ENCODE measurements at regions not wholly inside any gene's neighbourhood (a gene's known extent, or its start where the extent isn't known, plus 50 kb on each side); places are given as distances from the start of the nearest gene placed in this dataset.

- H3K9ac ChIP-seq (ENCODE audit: low read length) = no peak overlapping the region
- no peaks in the 10 kb centered on the region for H3K9me3 ChIP-seq (ENCODE audit: insufficient read depth, low read length)
- H2AFZ ChIP-seq (ENCODE audit: low read depth, low read length) = no peak overlapping the region
- H4K20me1 ChIP-seq (ENCODE audit: insufficient read depth, low read length) = no peaks in the 10 kb centered on the region
- H3K36me3 ChIP-seq (replicated peaks; ENCODE audit: low read depth, low read length) = no peaks in the 10 kb centered on the region
- H3K79me2 ChIP-seq (ENCODE audit: low read length) = no peaks in the 10 kb centered on the region
- no peak overlapping the region for H3K27ac ChIP-seq (ENCODE audit: low read length)
- no peaks in the 10 kb centered on the region for H3K4me1 ChIP-seq (ENCODE audit: low read length)
- no peaks in the 10 kb centered on the region for H3K27me3 ChIP-seq (ENCODE audit: low read depth, low read length)
- no peak overlapping the region for H3K4me2 ChIP-seq (ENCODE audit: low read length)
- no peak overlapping the region for H3K4me3 ChIP-seq (ENCODE audit: low read length)
- TF ChIP-seq EZH2phosphoT487 (IDR thresholded peaks at IDR 0.05; ENCODE audit: low read depth) (no peak), CTCF (IDR thresholded peaks at IDR 0.05; ENCODE audit: low read depth, low read length) (no peak)
Measured at GRCh38 chr2:14185906-14186305, 446.6 kb upstream of the LRATD1 start.

DNA sequence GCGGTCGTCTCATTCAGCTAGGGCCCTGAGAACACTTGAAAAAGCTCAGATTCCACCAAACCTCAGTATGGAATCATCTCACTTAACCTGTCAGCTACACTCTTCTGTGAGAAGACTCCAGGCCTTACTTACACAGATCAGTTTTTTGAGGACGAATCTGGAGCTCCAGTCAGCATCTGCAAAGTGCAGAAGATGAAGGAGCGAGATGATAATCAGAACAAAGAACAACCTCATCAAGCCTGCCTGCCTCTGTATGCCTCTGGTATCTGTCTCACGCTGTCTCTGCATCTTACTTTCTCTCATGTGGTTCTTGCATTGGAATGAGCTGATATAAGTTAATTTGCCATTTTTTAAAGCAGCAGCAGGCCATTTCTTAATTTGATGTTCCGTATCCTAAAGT is 444.1 kb upstream of the LRATD1 start:
- no peaks in the 10 kb centered on the region for H3K4me1 ChIP-seq (ENCODE audit: low read length)
- H3K27me3 ChIP-seq (ENCODE audit: low read depth, low read length) = no peaks in the 10 kb centered on the region
- H3K36me3 ChIP-seq (replicated peaks; ENCODE audit: low read depth, low read length) = no peaks in the 10 kb centered on the region
- no peak overlapping the region for H3K9ac ChIP-seq (ENCODE audit: low read length)
- no peak overlapping the region for H3K27ac ChIP-seq (ENCODE audit: low read length)
- H3K79me2 ChIP-seq (ENCODE audit: low read length) = no peaks in the 10 kb centered on the region
- H3K9me3 ChIP-seq (ENCODE audit: insufficient read depth, low read length) = no peaks in the 10 kb centered on the region
- H3K4me2 ChIP-seq (ENCODE audit: low read length) = no peak overlapping the region
- no peaks in the 10 kb centered on the region for H4K20me1 ChIP-seq (ENCODE audit: insufficient read depth, low read length)
- no peak overlapping the region for H2AFZ ChIP-seq (ENCODE audit: low read depth, low read length)
- TF ChIP-seq EZH2phosphoT487 (IDR thresholded peaks at IDR 0.05; ENCODE audit: low read depth) (no peak), CTCF (IDR thresholded peaks at IDR 0.05; ENCODE audit: low read depth, low read length) (no peak)
- no peak overlapping the region for H3K4me3 ChIP-seq (ENCODE audit: low read length)

DNA sequence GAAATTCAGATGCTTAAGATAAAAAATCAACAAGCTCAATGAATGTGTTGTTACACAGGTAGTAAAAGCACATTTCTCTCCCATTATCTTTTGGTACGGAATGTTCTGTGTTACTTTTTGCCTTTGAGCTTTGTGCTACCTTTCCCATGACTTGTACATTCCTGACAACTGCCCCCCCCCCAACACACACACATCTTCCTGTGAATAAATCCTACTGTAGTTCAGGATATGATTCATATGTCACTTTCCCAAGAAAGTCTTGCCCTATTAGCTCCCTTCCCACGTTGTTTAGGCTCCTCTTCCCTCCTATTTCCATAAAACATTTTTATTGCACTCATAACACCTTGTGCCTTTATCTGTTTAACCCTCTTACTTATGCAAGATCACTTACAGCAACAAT is 442.6 kb upstream of the LRATD1 start:
- no peak overlapping the region for H3K4me2 ChIP-seq (ENCODE audit: low read length)
- H3K9ac ChIP-seq (ENCODE audit: low read length) = no peak overlapping the region
- H3K36me3 ChIP-seq (replicated peaks; ENCODE audit: low read depth, low read length) = no peaks in the 10 kb centered on the region
- no peaks in the 10 kb centered on the region for H3K27me3 ChIP-seq (ENCODE audit: low read depth, low read length)
- no peaks in the 10 kb centered on the region for H4K20me1 ChIP-seq (ENCODE audit: insufficient read depth, low read length)
- H2AFZ ChIP-seq (ENCODE audit: low read depth, low read length) = no peak overlapping the region
- H3K9me3 ChIP-seq (ENCODE audit: insufficient read depth, low read length) = no peaks in the 10 kb centered on the region
- H3K27ac ChIP-seq (ENCODE audit: low read length) = no peak overlapping the region
- H3K4me3 ChIP-seq (ENCODE audit: low read length) = no peak overlapping the region
- no peaks in the 10 kb centered on the region for H3K4me1 ChIP-seq (ENCODE audit: low read length)
- H3K79me2 ChIP-seq (ENCODE audit: low read length) = no peaks in the 10 kb centered on the region
- TF ChIP-seq CTCF (IDR thresholded peaks at IDR 0.05; ENCODE audit: low read depth, low read length) (no peak), EZH2phosphoT487 (IDR thresholded peaks at IDR 0.05; ENCODE audit: low read depth) (no peak)

GRCh38 chr2:14194233-14194632 is 438.3 kb upstream of the LRATD1 start:
- no peaks in the 10 kb centered on the region for H3K27me3 ChIP-seq (ENCODE audit: low read depth, low read length)
- no peak overlapping the region for H2AFZ ChIP-seq (ENCODE audit: low read depth, low read length)
- H3K4me1 ChIP-seq (ENCODE audit: low read length) = no peaks in the 10 kb centered on the region
- H4K20me1 ChIP-seq (ENCODE audit: insufficient read depth, low read length) = no peaks in the 10 kb centered on the region
- H3K36me3 ChIP-seq (replicated peaks; ENCODE audit: low read depth, low read length) = no peaks in the 10 kb centered on the region
- no peak overlapping the region for H3K4me3 ChIP-seq (ENCODE audit: low read length)
- TF ChIP-seq EZH2phosphoT487 (IDR thresholded peaks at IDR 0.05; ENCODE audit: low read depth) (no peak), CTCF (IDR thresholded peaks at IDR 0.05; ENCODE audit: low read depth, low read length) (no peak)
- no peaks in the 10 kb centered on the region for H3K79me2 ChIP-seq (ENCODE audit: low read length)
- H3K9ac ChIP-seq (ENCODE audit: low read length) = no peak overlapping the region
- no peaks in the 10 kb centered on the region for H3K9me3 ChIP-seq (ENCODE audit: insufficient read depth, low read length)
- no peak overlapping the region for H3K27ac ChIP-seq (ENCODE audit: low read length)
- no peak overlapping the region for H3K4me2 ChIP-seq (ENCODE audit: low read length)

All from OCI-LY3 (cell line).